Astrocyte (in vitro differentiated cells and primary cell): ENCODE measurements at regions not wholly inside any gene's neighbourhood (a gene's known extent, or its start where the extent isn't known, plus 50 kb on each side); places are given as distances from the start of the nearest gene placed in this dataset.

Source experiments
- EZH2 ChIP-seq: IDR thresholded peaks from 2 replicates; pipeline ENCODE4 v1.6.1; 2012; ENCODE audit warnings: mild to moderate bottlenecking, low read length, inconsistent platforms; ENCODE audit not compliant: insufficient read depth
- TF ChIP-seq, protein P1 (sequence below): IDR thresholded peaks from 2 replicates; pipeline ENCODE4 v1.5.1; 2011; ENCODE audit warnings: low read depth, mild to moderate bottlenecking, inconsistent platforms, low read length, moderate library complexity; ENCODE audit not compliant: insufficient read depth

DNA sequence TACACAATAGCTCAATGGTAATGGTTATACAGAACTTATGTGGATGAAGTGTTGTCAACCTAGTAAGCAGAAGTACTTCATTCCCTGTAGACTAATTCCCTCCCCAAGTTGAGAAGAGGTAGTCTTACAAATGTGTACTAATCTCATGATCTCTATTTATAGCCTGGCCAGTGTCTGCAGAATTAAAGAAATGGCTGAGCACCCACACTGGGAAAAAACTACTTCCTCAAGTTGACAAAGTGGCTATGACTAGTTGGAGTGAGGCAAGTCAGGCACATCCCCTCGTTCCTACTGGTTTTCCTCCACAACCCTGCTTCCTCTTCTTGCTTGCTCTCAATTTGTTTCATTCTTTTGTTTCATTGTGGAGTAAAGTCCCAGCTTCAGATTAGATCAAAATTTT, 566.7 kb upstream of the ZNF717 start:
- TF ChIP-seq, protein P1, sequence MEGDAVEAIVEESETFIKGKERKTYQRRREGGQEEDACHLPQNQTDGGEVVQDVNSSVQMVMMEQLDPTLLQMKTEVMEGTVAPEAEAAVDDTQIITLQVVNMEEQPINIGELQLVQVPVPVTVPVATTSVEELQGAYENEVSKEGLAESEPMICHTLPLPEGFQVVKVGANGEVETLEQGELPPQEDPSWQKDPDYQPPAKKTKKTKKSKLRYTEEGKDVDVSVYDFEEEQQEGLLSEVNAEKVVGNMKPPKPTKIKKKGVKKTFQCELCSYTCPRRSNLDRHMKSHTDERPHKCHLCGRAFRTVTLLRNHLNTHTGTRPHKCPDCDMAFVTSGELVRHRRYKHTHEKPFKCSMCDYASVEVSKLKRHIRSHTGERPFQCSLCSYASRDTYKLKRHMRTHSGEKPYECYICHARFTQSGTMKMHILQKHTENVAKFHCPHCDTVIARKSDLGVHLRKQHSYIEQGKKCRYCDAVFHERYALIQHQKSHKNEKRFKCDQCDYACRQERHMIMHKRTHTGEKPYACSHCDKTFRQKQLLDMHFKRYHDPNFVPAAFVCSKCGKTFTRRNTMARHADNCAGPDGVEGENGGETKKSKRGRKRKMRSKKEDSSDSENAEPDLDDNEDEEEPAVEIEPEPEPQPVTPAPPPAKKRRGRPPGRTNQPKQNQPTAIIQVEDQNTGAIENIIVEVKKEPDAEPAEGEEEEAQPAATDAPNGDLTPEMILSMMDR: no peak
- TF ChIP-seq EZH2: no peak
